Muscle layer of duodenum (tissue), 2 donors: ENCODE measurements at regions not wholly inside any gene's neighbourhood (a gene's known extent, or its start where the extent isn't known, plus 50 kb on each side); places are given as distances from the start of the nearest gene placed in this dataset.

Experiments used
- H3K27ac ChIP-seq: one replicate; pipeline ENCODE4 v1.7.0; 2013; ENCODE audit warnings: mild to moderate bottlenecking, low read length
- H3K27me3 ChIP-seq: one replicate; pipeline ENCODE4 v1.7.0; 2013; ENCODE audit warnings: low read depth, mild to moderate bottlenecking, control low read depth, low read length
- H3K36me3 ChIP-seq, 2 donors: one replicate each; pipeline ENCODE4 v1.7.0; 2013; ENCODE audit warnings: low read length in 2 of 2, control low read depth in 1 of 2, mild to moderate bottlenecking in 1 of 2; ENCODE audit not compliant: insufficient read depth in 2 of 2, control insufficient read depth in 1 of 2
- H3K4me1 ChIP-seq, 2 donors: one replicate each; pipeline ENCODE4 v1.7.0; 2013; ENCODE audit warnings: low read length in 2 of 2, mild to moderate bottlenecking in 2 of 2, control low read depth in 1 of 2, moderate library complexity in 1 of 2; ENCODE audit not compliant: insufficient read depth in 2 of 2, control insufficient read depth in 1 of 2
- H3K4me3 ChIP-seq, 2 donors: one replicate each; pipeline ENCODE4 v1.7.0; 2013; ENCODE audit warnings: low read length in 2 of 2, low read depth in 1 of 2, mild to moderate bottlenecking in 1 of 2
- H3K9me3 ChIP-seq, 2 donors: one replicate each; pipeline ENCODE4 v1.7.0; 2013; ENCODE audit warnings: low read length in 2 of 2, control low read depth in 1 of 2, mild to moderate bottlenecking in 1 of 2; ENCODE audit not compliant: control insufficient read depth in 1 of 2
- donor health status: healthy.

- Histone ChIP-seq H3K4me1 (no peaks in the 10 kb centered on the region), H3K4me3 (no peak overlapping the region), H3K36me3 (no peaks in the 10 kb centered on the region), H3K9me3 (no peaks in the 10 kb centered on the region), H3K27ac (no peak overlapping the region), H3K27me3 (no peaks in the 10 kb centered on the region)
These were observed 76.9 kb upstream of the DNAJC19 start for GRCh38 chr3:181066143-181067087.

GRCh38 chr3:181056136-181056732 lies 66.7 kb upstream of the DNAJC19 start:
- H3K27me3 ChIP-seq: no peaks in the 10 kb centered on the region
- H3K9me3 ChIP-seq: no peaks in the 10 kb centered on the region
- no peak overlapping the region for H3K4me3 ChIP-seq
- no peaks in the 10 kb centered on the region for H3K4me1 ChIP-seq
- no peak overlapping the region for H3K27ac ChIP-seq
- no peaks in the 10 kb centered on the region for H3K36me3 ChIP-seq

- no peak overlapping the region for H3K4me3 ChIP-seq
- no peaks in the 10 kb centered on the region for H3K27me3 ChIP-seq
- no peaks in the 10 kb centered on the region for H3K4me1 ChIP-seq
- no peaks in the 10 kb centered on the region for H3K36me3 ChIP-seq
- H3K9me3 ChIP-seq: no peaks in the 10 kb centered on the region
- no peak overlapping the region for H3K27ac ChIP-seq
These were observed 65.0 kb upstream of the DNAJC19 start for GRCh38 chr3:181054538-181054937.

- H3K36me3 ChIP-seq: no peaks in the 10 kb centered on the region
- no peak overlapping the region for H3K27ac ChIP-seq
These were observed 62.7 kb upstream of the DNAJC19 start for GRCh38 chr3:181052256-181052655.

GRCh38 chr3:181050738-181051137 lies 61.2 kb upstream of the DNAJC19 start:
- Histone ChIP-seq H3K27me3 (no peaks in the 10 kb centered on the region), H3K9me3 (no peaks in the 10 kb centered on the region), H3K36me3 (no peaks in the 10 kb centered on the region), H3K4me3 (no peak overlapping the region), H3K27ac (no peak overlapping the region), H3K4me1 (no peaks in the 10 kb centered on the region)

More at GRCh38 chr3:181052256-181052655, 62.7 kb upstream of the DNAJC19 start:
- Histone ChIP-seq H3K27me3 (no peaks in the 10 kb centered on the region), H3K4me3 (no peak overlapping the region), H3K4me1 (no peaks in the 10 kb centered on the region), H3K9me3 (no peaks in the 10 kb centered on the region)

GRCh38 chr3:181040030-181040429 lies 50.5 kb upstream of the DNAJC19 start:
- no peaks in the 10 kb centered on the region for H3K27me3 ChIP-seq
- H3K9me3 ChIP-seq: peaks cover 0 to 2% of the 10 kb centered on the region in 2 donors
- no peaks in the 10 kb centered on the region for H3K36me3 ChIP-seq
- H3K4me3 ChIP-seq: no peak overlapping the region
- H3K27ac ChIP-seq: no peak overlapping the region
- H3K4me1 ChIP-seq: no peaks in the 10 kb centered on the region
